IPS DF 4.7 (cell line): ENCODE measurements at regions not wholly inside any gene's neighbourhood (a gene's known extent, or its start where the extent isn't known, plus 50 kb on each side); places are given as distances from the start of the nearest gene placed in this dataset.

Experiments used
- DNase-seq: peaks from one replicate; pipeline ENCODE4 v3.0.0-alpha.2; 2013; ENCODE audit warnings: low spot score; ENCODE audit errors: extremely low read depth

GRCh38 chr5:153101235-153102180, 389.0 kb upstream of the GRIA1 start:
- no peak for DNase-seq

GRCh38 chr5:153116916-153117315, 373.6 kb upstream of the GRIA1 start:
- DNase-seq: no peak

GRCh38 chr5:153118018-153118417, 372.5 kb upstream of the GRIA1 start:
- DNase-seq: no peak

GRCh38 chr5:153122403-153122802, 368.1 kb upstream of the GRIA1 start:
- DNase-seq: no peak

GRCh38 chr5:153130296-153130695, 360.2 kb upstream of the GRIA1 start:
- no peak for DNase-seq

GRCh38 chr5:153135411-153135810, 355.1 kb upstream of the GRIA1 start:
- no peak for DNase-seq

GRCh38 chr5:153136910-153137614, 353.4 kb upstream of the GRIA1 start:
- DNase-seq: no peak

- peak; percentile 30 for DNase-seq
Measured at GRCh38 chr5:153147891-153148623, 342.4 kb upstream of the GRIA1 start.

GRCh38 chr5:153148624-153148976, 341.9 kb upstream of the GRIA1 start:
- DNase-seq: no peak

GRCh38 chr5:153151558-153151957, 338.9 kb upstream of the GRIA1 start:
- DNase-seq: no peak

GRCh38 chr5:153153086-153153485, 337.4 kb upstream of the GRIA1 start:
- DNase-seq: no peak

- DNase-seq: no peak
Measured at GRCh38 chr5:153157156-153157555, 333.3 kb upstream of the GRIA1 start.

GRCh38 chr5:153158608-153159007, 331.9 kb upstream of the GRIA1 start:
- DNase-seq: no peak

GRCh38 chr5:153159616-153160015, 330.9 kb upstream of the GRIA1 start:
- DNase-seq: no peak

GRCh38 chr5:153168241-153168640, 322.2 kb upstream of the GRIA1 start:
- DNase-seq: no peak

GRCh38 chr5:153187503-153187902, 303.0 kb upstream of the GRIA1 start:
- DNase-seq: no peak

GRCh38 chr5:153206361-153206760, 284.1 kb upstream of the GRIA1 start:
- no peak for DNase-seq

- DNase-seq: no peak
Measured at GRCh38 chr5:153209016-153209415, 281.5 kb upstream of the GRIA1 start.

GRCh38 chr5:153209687-153210086, 280.8 kb upstream of the GRIA1 start:
- DNase-seq: no peak

- no peak for DNase-seq
Measured at GRCh38 chr5:153211076-153211475, 279.4 kb upstream of the GRIA1 start.

- no peak for DNase-seq
Measured at GRCh38 chr5:153212471-153212870, 278.0 kb upstream of the GRIA1 start.

GRCh38 chr5:153222936-153223335, 267.5 kb upstream of the GRIA1 start:
- DNase-seq: no peak
